IMR-90 (cell line): ENCODE measurements at regions not wholly inside any gene's neighbourhood (a gene's known extent, or its start where the extent isn't known, plus 50 kb on each side); places are given as distances from the start of the nearest gene placed in this dataset.

Source experiments
- ATAC-seq: fragments of 200-7000 bp; cut with Tn5 transposase; 2 replicates; pipeline ENCODE4 v1.9.1; 2020; ENCODE audit warnings: low read depth, mild to moderate bottlenecking, moderate library complexity
- BruUV-seq: library from RNA; stranded (reverse); fragments of 400-500 nt; replicated peaks from 2 replicates; lab custom pipeline; 2021; lab: Mats Ljungman, UMichigan
- CTCF ChIA-PET: fragments of 300-600 bp; formaldehyde crosslinking; extraction: SDS; loops from one replicate; lab custom pipeline; 2021; ENCODE audit warnings: antibody characterized with exemption; lab: Yijun Ruan, JAX
- POLR2A ChIA-PET: fragments of 300-600 bp; sonication (Branson Sonifier 250); formaldehyde crosslinking; loops from one replicate; lab custom pipeline; 2022; ENCODE audit warnings: antibody characterized with exemption; ENCODE audit not compliant: unreplicated experiment; lab: Charles Lee
- DNase-seq: peaks from one replicate; pipeline ENCODE4 v3.0.0; 2013
- H2AFZ ChIP-seq: replicated peaks from 2 replicates; pipeline ENCODE3; 2013; ENCODE audit warnings: low read length, mild to moderate bottlenecking; ENCODE audit not compliant: poor library complexity
- H2AK5ac ChIP-seq: 2 replicates; pipeline ENCODE4 v1.6.1; 2013; ENCODE audit warnings: low read depth, low read length, inconsistent platforms
- H2AK9ac ChIP-seq: replicated peaks from 2 replicates; pipeline ENCODE3; 2013; ENCODE audit warnings: mild to moderate bottlenecking, low read depth, low read length, moderate library complexity; ENCODE audit not compliant: poor library complexity
- H2BK120ac ChIP-seq: 2 replicates; pipeline ENCODE4 v1.6.1; 2013; ENCODE audit warnings: low read depth, low read length, inconsistent platforms
- H2BK15ac ChIP-seq: 3 replicates; pipeline ENCODE4 v1.6.1; 2013; ENCODE audit warnings: low read depth, low read length, inconsistent platforms
- H2BK20ac ChIP-seq: 2 replicates; pipeline ENCODE4 v1.6.1; 2013; ENCODE audit warnings: low read depth, mild to moderate bottlenecking, inconsistent platforms, low read length, moderate library complexity
- H2BK5ac ChIP-seq: 2 replicates; pipeline ENCODE4 v1.6.1; 2013; ENCODE audit warnings: mild to moderate bottlenecking, low read depth, low read length, inconsistent platforms; ENCODE audit not compliant: poor library complexity, severe bottlenecking
- H3K14ac ChIP-seq: replicated peaks from 2 replicates; pipeline ENCODE4 v1.6.1; 2013; ENCODE audit warnings: low read depth, low read length, inconsistent platforms
- H3K18ac ChIP-seq: 2 replicates; pipeline ENCODE4 v1.6.1; 2013; ENCODE audit warnings: low read depth, low read length, control low read depth
- H3K23ac ChIP-seq: 2 replicates; pipeline ENCODE4 v1.6.1; 2013; ENCODE audit warnings: low read depth, low read length, inconsistent platforms
- H3K27ac ChIP-seq: 2 replicates; pipeline ENCODE4 v1.5.1; 2013; ENCODE audit warnings: mild to moderate bottlenecking, control low read depth, low read length; ENCODE audit not compliant: insufficient read depth
- H3K27me3 ChIP-seq: 2 replicates; pipeline ENCODE4 v1.6.1; 2013; ENCODE audit warnings: low read length; ENCODE audit not compliant: control insufficient read depth, insufficient read depth
- H3K36me3 ChIP-seq: 2 replicates; pipeline ENCODE4 v1.6.1; 2013; ENCODE audit warnings: low read length, mixed read lengths; ENCODE audit not compliant: control insufficient read depth, insufficient read depth
- H3K4ac ChIP-seq: 2 replicates; pipeline ENCODE4 v1.6.1; 2013; ENCODE audit warnings: low read depth, low read length, inconsistent platforms
- H3K4me1 ChIP-seq: 2 replicates; pipeline ENCODE4 v1.6.1; 2013; ENCODE audit warnings: low read length, mixed read lengths; ENCODE audit not compliant: control insufficient read depth, insufficient read depth
- H3K4me2 ChIP-seq: 2 replicates; pipeline ENCODE4 v1.6.1; 2013; ENCODE audit warnings: low read depth, mild to moderate bottlenecking, control low read depth, low read length, moderate library complexity
- H3K4me3 ChIP-seq: 2 replicates; pipeline ENCODE4 v1.5.1; 2013; ENCODE audit warnings: low read depth, mild to moderate bottlenecking, control low read depth, low read length, moderate library complexity; ENCODE audit not compliant: insufficient read depth
- H3K56ac ChIP-seq: 2 replicates; pipeline ENCODE4 v1.6.1; 2013; ENCODE audit warnings: low read length, inconsistent platforms; ENCODE audit not compliant: insufficient read depth; ENCODE audit errors: extremely low read depth
- H3K79me1 ChIP-seq, 2 experiments: 2 replicates each; pipeline ENCODE4 v1.6.1; 2013; ENCODE audit warnings: low read length in 2 of 2, inconsistent platforms in 1 of 2, low read depth in 1 of 2
- H3K9ac ChIP-seq: 2 replicates; pipeline ENCODE4 v1.6.1; 2013; ENCODE audit warnings: low read depth, low read length, control low read depth
- H3K9me1 ChIP-seq: 2 replicates; pipeline ENCODE4 v1.6.1; 2013; ENCODE audit warnings: low read length, inconsistent platforms; ENCODE audit not compliant: insufficient read depth
- H3K9me3 ChIP-seq: 2 replicates; pipeline ENCODE4 v1.6.1; 2013; ENCODE audit warnings: low read length; ENCODE audit not compliant: control insufficient read depth, insufficient read depth
- H4K20me1 ChIP-seq: 2 replicates; pipeline ENCODE4 v1.6.1; 2013; ENCODE audit warnings: low read length, inconsistent platforms; ENCODE audit not compliant: insufficient read depth
- H4K5ac ChIP-seq: 2 replicates; pipeline ENCODE4 v1.6.1; 2013; ENCODE audit warnings: mild to moderate bottlenecking, low read depth, low read length, control low read depth
- H4K8ac ChIP-seq, 2 experiments: 2 replicates each; pipeline ENCODE4 v1.6.1; 2013; ENCODE audit warnings: low read depth in 2 of 2, low read length in 2 of 2, control low read depth in 1 of 2, inconsistent platforms in 1 of 2
- H4K91ac ChIP-seq: 2 replicates; pipeline ENCODE4 v1.6.1; 2013; ENCODE audit warnings: low read depth, low read length, inconsistent platforms; ENCODE audit not compliant: insufficient read depth
- BHLHE40 ChIP-seq: fragments of 150-350 bp; IDR thresholded peaks from 2 replicates; pipeline ENCODE4 v1.6.1; 2016; ENCODE audit warnings: mild to moderate bottlenecking, low read depth, low read length
- ELK1 ChIP-seq: fragments of 150-350 bp; IDR thresholded peaks from 2 replicates; pipeline ENCODE4 v1.6.1; 2016; ENCODE audit warnings: low read depth, mild to moderate bottlenecking, low read length, moderate library complexity, borderline replicate concordance
- MAZ ChIP-seq: IDR thresholded peaks from 2 replicates; pipeline ENCODE4 v1.6.1; 2012; ENCODE audit warnings: low read depth, mild to moderate bottlenecking, low read length, improper control_type of control experiment, moderate library complexity, borderline replicate concordance
- NFE2L2 ChIP-seq: fragments of 150-350 bp; IDR thresholded peaks from 2 replicates; pipeline ENCODE4 v1.6.1; 2016; ENCODE audit warnings: low read depth, mild to moderate bottlenecking, low read length
- POLR2A ChIP-seq: IDR thresholded peaks from 2 replicates; pipeline ENCODE4 v1.6.1; 2012; ENCODE audit warnings: mild to moderate bottlenecking, low read depth, low read length
- RAD21 ChIP-seq: IDR thresholded peaks from 2 replicates; pipeline ENCODE4 v1.6.1; 2012; ENCODE audit warnings: low read length, improper control_type of control experiment
- RFX5 ChIP-seq: IDR thresholded peaks from 2 replicates; pipeline ENCODE4 v1.8.0; 2012; ENCODE audit warnings: low read depth, mild to moderate bottlenecking, low read length, moderate library complexity
- WGBS, 2 experiments: methylation state at CpG; one replicate each; pipeline versions ENCODE4 v1.1.5 to v1.1.7; 2013; ENCODE audit warnings: missing lambda C conversion rate in 2 of 2; ENCODE audit not compliant: insufficient read length in 1 of 2; ENCODE audit errors: extremely low coverage in 2 of 2; 5-methylcytosine and 5-hydroxymethylcytosine counted together
- dilution Hi-C: fragments of 300-500 bp; cut with HindIII; formaldehyde crosslinking; loops from one replicate; pipeline ENCODE4 v1.14.3; 2018; ENCODE audit warnings: low sequenced_read_pairs; ENCODE audit not compliant: unreplicated experiment
- in situ Hi-C: fragments of 300-500 bp; cut with MboI; formaldehyde crosslinking; loops from 3 replicates; pipeline ENCODE4 v1.14.3; 2019; ENCODE audit warnings: low sequenced_read_pairs, inconsistent platforms, mixed read lengths
- intact Hi-C: fragments of 100-400 bp; cut with micrococcal nuclease; formaldehyde crosslinking; loops from 2 replicates; pipeline ENCODE4 v1.10.0; 2022

GRCh38 chr13:99624936-99625540, 123.8 kb downstream of the TM9SF2 start:
- Histone ChIP-seq H3K4me1 (no peaks in the 10 kb centered on the region), H2BK5ac (no peak overlapping the region), H3K23ac (no peak overlapping the region), H3K56ac (no peak overlapping the region), H3K4me2 (no peak overlapping the region), H4K5ac (no peak overlapping the region), H3K4me3 (no peak overlapping the region), H3K4ac (no peak overlapping the region), H4K91ac (no peak overlapping the region), H3K27me3 (peaks cover 22% of the 10 kb centered on the region), H3K9ac (no peak overlapping the region), H2BK120ac (no peak overlapping the region), H3K36me3 (no peaks in the 10 kb centered on the region), H3K14ac (no peak overlapping the region), H3K9me3 (no peaks in the 10 kb centered on the region), H2BK15ac (no peak overlapping the region), H4K8ac (no peak overlapping the region), H4K20me1 (no peaks in the 10 kb centered on the region), H3K79me1 (no peaks in the 10 kb centered on the region), H3K9me1 (no peaks in the 10 kb centered on the region), H2AFZ (no peak overlapping the region), H2AK9ac (no peak overlapping the region), H2BK20ac (no peak overlapping the region), H3K18ac (no peak overlapping the region), H3K27ac (no peak overlapping the region), H2AK5ac (no peak overlapping the region)
- DNase-seq (no peak), ATAC-seq (no peak)
- ChIA-PET CTCF (no interaction called here), POLR2A (no interaction called here)
- 50% methylated on average over 2 of the region's 12 CpGs; no CpG with 5 or more reads in 1 of the 2 experiments for WGBS, 2 experiments
- in situ Hi-C loops, result no loop called here
- dilution Hi-C loops, result no loop called here
- no peak for TF ChIP-seq RAD21
- TF ChIP-seq ELK1, result no peak
- no peak for TF ChIP-seq POLR2A
- TF ChIP-seq BHLHE40, result no peak
- no peak for TF ChIP-seq NFE2L2
- no peak for TF ChIP-seq RFX5
- TF ChIP-seq MAZ, result no peak
- intact Hi-C loops, result no loop called here
- no TSS peak for BruUV-seq
